ENCODE measurements at regions not wholly inside any gene's neighbourhood (a gene's known extent, or its start where the extent isn't known, plus 50 kb on each side); places are given as distances from the start of the nearest gene placed in this dataset.

DNA sequence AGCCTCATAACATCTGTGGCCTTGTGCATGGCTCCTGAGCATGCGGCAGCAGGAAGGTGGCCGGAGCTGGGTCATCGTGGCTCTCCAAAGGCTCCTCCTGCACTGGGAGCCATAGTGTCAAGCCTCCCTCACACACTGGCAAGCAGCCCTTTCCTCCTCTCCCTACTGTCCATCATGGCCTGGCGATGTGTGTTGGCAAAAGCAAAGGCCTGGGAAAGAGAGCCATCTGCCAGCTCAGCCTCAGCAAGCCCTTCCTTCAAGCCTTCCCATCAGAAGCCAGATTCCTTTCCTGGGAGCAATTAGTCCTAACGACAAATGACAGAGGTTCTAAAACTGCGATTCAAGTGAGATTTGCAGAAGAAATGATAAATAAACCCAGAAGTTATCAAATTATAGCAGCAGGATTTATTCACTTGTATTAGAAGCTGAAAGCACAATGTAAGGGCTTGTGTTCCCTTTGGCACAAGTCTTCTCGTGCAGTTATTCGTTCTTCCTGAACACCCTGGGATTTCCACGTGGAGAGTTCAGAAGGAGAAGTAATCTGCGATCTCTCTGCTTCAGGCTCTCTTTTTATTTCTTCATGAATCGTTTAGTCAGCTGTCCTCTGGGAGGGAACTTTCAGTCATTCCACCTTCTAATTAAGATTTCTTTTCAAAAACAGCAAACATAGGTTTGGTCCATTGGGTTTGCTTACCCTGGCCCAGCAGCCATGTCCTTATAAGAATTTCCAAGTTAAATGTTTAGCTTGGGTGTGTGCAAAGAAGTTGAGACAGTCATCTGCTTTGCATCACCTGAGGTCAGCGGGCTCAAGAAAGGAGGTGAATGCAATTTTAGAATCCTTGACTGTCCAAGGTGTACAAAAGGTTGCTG, 110.3 kb upstream of the TMC3 start:
- no peak overlapping the region for H3K27ac ChIP-seq (ENCODE audit: poor library complexity, severe bottlenecking)
- ATAC-seq (ENCODE audit: low read depth) (no peak), DNase-seq (ENCODE audit: low spot score) (no peak)
- no peaks in the 10 kb centered on the region for H3K9me3 ChIP-seq (ENCODE audit: severe bottlenecking)
- no peaks in the 10 kb centered on the region for H3K36me3 ChIP-seq (ENCODE audit: low read depth)
- H3K27me3 ChIP-seq (ENCODE audit: insufficient read depth, poor library complexity, severe bottlenecking) = no peaks in the 10 kb centered on the region
- H3K4me1 ChIP-seq (ENCODE audit: insufficient read depth, poor library complexity, severe bottlenecking) = no peaks in the 10 kb centered on the region
- no peak overlapping the region for H3K4me3 ChIP-seq (ENCODE audit: severe bottlenecking)
- TF ChIP-seq, protein P1, sequence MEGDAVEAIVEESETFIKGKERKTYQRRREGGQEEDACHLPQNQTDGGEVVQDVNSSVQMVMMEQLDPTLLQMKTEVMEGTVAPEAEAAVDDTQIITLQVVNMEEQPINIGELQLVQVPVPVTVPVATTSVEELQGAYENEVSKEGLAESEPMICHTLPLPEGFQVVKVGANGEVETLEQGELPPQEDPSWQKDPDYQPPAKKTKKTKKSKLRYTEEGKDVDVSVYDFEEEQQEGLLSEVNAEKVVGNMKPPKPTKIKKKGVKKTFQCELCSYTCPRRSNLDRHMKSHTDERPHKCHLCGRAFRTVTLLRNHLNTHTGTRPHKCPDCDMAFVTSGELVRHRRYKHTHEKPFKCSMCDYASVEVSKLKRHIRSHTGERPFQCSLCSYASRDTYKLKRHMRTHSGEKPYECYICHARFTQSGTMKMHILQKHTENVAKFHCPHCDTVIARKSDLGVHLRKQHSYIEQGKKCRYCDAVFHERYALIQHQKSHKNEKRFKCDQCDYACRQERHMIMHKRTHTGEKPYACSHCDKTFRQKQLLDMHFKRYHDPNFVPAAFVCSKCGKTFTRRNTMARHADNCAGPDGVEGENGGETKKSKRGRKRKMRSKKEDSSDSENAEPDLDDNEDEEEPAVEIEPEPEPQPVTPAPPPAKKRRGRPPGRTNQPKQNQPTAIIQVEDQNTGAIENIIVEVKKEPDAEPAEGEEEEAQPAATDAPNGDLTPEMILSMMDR (IDR thresholded peaks at IDR 0.05; ENCODE audit: poor library complexity, severe bottlenecking) = no peak

DNA sequence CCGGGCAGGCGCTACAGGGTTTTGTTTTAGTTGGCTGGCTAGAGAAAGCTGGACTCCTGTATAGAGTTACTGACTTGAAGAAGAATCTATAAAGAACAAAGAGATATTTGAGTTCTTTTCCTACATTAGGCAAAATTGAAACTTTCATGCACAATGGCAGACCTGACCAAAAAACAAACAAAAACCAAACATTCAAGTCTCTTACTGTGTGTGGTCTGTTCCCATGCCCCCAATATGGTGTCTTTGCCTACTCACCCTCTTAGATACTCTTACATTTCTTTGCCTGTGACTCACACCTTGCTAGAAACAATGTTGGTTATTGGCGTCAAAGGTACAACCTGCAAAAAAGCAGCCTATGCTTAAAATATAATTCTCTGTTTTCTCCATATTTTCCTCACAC, 109.5 kb upstream of the TMC3 start:
- H3K4me3 ChIP-seq (ENCODE audit: severe bottlenecking) = no peak overlapping the region
- DNase-seq (ENCODE audit: low spot score) (no peak), ATAC-seq (ENCODE audit: low read depth) (no peak)
- H3K9me3 ChIP-seq (ENCODE audit: severe bottlenecking) = no peaks in the 10 kb centered on the region
- no peaks in the 10 kb centered on the region for H3K36me3 ChIP-seq (ENCODE audit: low read depth)
- H3K27ac ChIP-seq (ENCODE audit: poor library complexity, severe bottlenecking) = no peak overlapping the region
- no peaks in the 10 kb centered on the region for H3K27me3 ChIP-seq (ENCODE audit: insufficient read depth, poor library complexity, severe bottlenecking)
- TF ChIP-seq, protein P1 (IDR thresholded peaks at IDR 0.05; ENCODE audit: poor library complexity, severe bottlenecking) = no peak
- H3K4me1 ChIP-seq (ENCODE audit: insufficient read depth, poor library complexity, severe bottlenecking) = no peaks in the 10 kb centered on the region

DNA sequence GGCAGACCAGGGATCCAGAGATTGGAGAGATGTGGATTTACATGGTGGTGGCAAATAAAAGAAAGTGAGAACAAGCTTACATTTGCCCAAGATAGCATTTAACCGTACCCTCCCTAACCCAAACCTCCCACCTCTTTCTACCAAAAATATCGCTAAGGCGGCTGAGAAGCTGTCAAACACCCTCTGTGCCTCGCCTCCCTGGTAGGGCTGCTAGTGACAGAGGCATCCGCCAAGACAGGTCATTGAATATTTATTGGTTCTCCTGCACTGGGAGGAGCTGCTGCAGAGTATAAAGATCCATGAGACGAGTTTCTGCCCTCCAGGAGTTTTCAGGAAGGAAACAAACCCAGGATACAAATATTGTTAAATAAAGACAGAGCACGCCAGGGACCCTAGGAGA, 107.3 kb upstream of the TMC3 start:
- Histone ChIP-seq H3K4me3 (ENCODE audit: severe bottlenecking) (no peak overlapping the region), H3K36me3 (ENCODE audit: low read depth) (no peaks in the 10 kb centered on the region), H3K27ac (ENCODE audit: poor library complexity, severe bottlenecking) (no peak overlapping the region), H3K27me3 (ENCODE audit: insufficient read depth, poor library complexity, severe bottlenecking) (no peaks in the 10 kb centered on the region), H3K9me3 (ENCODE audit: severe bottlenecking) (no peaks in the 10 kb centered on the region), H3K4me1 (ENCODE audit: insufficient read depth, poor library complexity, severe bottlenecking) (no peaks in the 10 kb centered on the region)
- ATAC-seq (ENCODE audit: low read depth) (no peak), DNase-seq (ENCODE audit: low spot score) (no peak)
- TF ChIP-seq, protein P1 (IDR thresholded peaks at IDR 0.05; ENCODE audit: poor library complexity, severe bottlenecking) = no peak

DNA sequence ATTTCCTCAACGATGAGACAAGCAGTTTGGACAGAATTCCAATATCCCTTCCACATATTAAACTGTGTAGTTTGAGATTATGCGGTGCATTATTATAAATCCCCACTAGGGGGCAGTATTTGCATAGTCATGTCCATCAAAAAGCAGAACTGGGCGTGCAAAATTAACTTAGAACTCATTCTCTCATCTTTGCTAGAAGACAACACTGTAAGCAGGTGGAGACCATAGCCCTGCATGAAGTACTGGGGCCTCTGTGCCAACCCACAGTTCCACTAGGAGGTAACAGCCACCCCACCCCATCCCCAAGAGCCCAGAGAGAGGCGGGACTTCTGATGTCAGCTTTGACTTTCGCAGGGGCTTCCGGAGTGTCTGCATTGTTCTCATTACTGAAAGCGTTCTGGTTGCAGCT, 106.6 kb upstream of the TMC3 start:
- Histone ChIP-seq H3K4me3 (ENCODE audit: severe bottlenecking) (no peak overlapping the region), H3K27ac (ENCODE audit: poor library complexity, severe bottlenecking) (no peak overlapping the region), H3K27me3 (ENCODE audit: insufficient read depth, poor library complexity, severe bottlenecking) (no peaks in the 10 kb centered on the region), H3K9me3 (ENCODE audit: severe bottlenecking) (no peaks in the 10 kb centered on the region), H3K36me3 (ENCODE audit: low read depth) (no peaks in the 10 kb centered on the region), H3K4me1 (ENCODE audit: insufficient read depth, poor library complexity, severe bottlenecking) (no peaks in the 10 kb centered on the region)
- TF ChIP-seq, protein P1 (IDR thresholded peaks at IDR 0.05; ENCODE audit: poor library complexity, severe bottlenecking) = peak; percentile 97
- DNase-seq (ENCODE audit: low spot score) = no peak
- peak; percentile 69 for ATAC-seq (ENCODE audit: low read depth)

DNA sequence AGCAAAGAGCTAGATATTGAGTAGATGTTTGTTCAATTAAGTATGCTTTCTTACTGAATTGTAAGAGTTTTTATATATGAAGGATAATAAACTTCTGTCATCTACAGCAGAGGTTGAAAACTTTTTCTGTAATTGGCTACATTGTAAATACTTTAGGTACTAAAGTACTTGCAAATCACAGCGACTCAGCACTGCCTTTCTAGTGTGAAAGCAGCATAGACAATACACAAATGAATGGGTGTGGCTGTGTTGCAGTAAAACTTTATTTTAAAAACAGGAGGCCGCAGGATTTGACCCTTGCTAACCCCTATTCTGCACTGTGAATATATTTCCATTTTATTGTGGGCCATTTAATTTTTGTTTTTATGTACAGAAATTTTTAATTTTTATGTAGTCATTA, 104.3 kb upstream of the TMC3 start:
- TF ChIP-seq, protein P1 (IDR thresholded peaks at IDR 0.05; ENCODE audit: poor library complexity, severe bottlenecking) = no peak
- DNase-seq (ENCODE audit: low spot score) = no peak
- Histone ChIP-seq H3K4me3 (ENCODE audit: severe bottlenecking) (no peak overlapping the region), H3K27ac (ENCODE audit: poor library complexity, severe bottlenecking) (no peak overlapping the region), H3K36me3 (ENCODE audit: low read depth) (no peaks in the 10 kb centered on the region), H3K4me1 (ENCODE audit: insufficient read depth, poor library complexity, severe bottlenecking) (no peaks in the 10 kb centered on the region), H3K9me3 (ENCODE audit: severe bottlenecking) (no peaks in the 10 kb centered on the region), H3K27me3 (ENCODE audit: insufficient read depth, poor library complexity, severe bottlenecking) (no peaks in the 10 kb centered on the region)
- ATAC-seq (ENCODE audit: low read depth) = no peak

Data from RWPE2 (cell line).